Colonic mucosa (tissue), 4 donors: ENCODE measurements at regions not wholly inside any gene's neighbourhood (a gene's known extent, or its start where the extent isn't known, plus 50 kb on each side); places are given as distances from the start of the nearest gene placed in this dataset.

Experiments used
- DNase-seq: peaks from one replicate; pipeline ENCODE4 v3.0.0-alpha.2; 2020
- H3K27ac ChIP-seq: fragments of 200-600 bp; one replicate; pipeline ENCODE4 v1.8.0; 2021
- H3K27me3 ChIP-seq: fragments of 200-600 bp; one replicate; pipeline ENCODE4 v1.8.0; 2021
- H3K36me3 ChIP-seq: fragments of 200-600 bp; one replicate; pipeline ENCODE4 v1.8.0; 2021
- H3K4me1 ChIP-seq: fragments of 200-600 bp; one replicate; pipeline ENCODE4 v1.8.0; 2021; ENCODE audit warnings: mild to moderate bottlenecking
- H3K4me3 ChIP-seq: fragments of 200-600 bp; one replicate; pipeline ENCODE4 v1.8.0; 2021
- H3K9ac ChIP-seq, 2 donors: one replicate each; pipeline ENCODE4 v1.7.0; 2013; ENCODE audit warnings: control low read depth in 2 of 2, low read depth in 2 of 2, low read length in 2 of 2
- H3K9me3 ChIP-seq: fragments of 200-600 bp; one replicate; pipeline ENCODE4 v1.8.0; 2021
- CTCF ChIP-seq: fragments of 200-600 bp; IDR thresholded peaks from one replicate; pipeline ENCODE4 v1.8.0; 2022; ENCODE audit warnings: antibody characterized with exemption, mild to moderate bottlenecking
- intact Hi-C: fragments of 100-400 bp; cut with DNase I; formaldehyde crosslinking; loops from one replicate; pipeline ENCODE4 v1.14.1; 2022
- donor health status: healthy.
- donor health status: DM: no; HTN: no; CAD: no.
- donor health status: DM: no; HTN: no; CAD: no.

- no peaks in the 10 kb centered on the region for H3K36me3 ChIP-seq
- intact Hi-C loops: no loop called here
- no peaks in the 10 kb centered on the region for H3K9me3 ChIP-seq
- TF ChIP-seq CTCF: no peak
- H3K4me1 ChIP-seq: no peaks in the 10 kb centered on the region
- no peaks in the 10 kb centered on the region for H3K27me3 ChIP-seq
- no peak overlapping the region for H3K4me3 ChIP-seq
- H3K9ac ChIP-seq: no peak overlapping the region
- no peak overlapping the region for H3K27ac ChIP-seq
- DNase-seq: no peak
Observed at GRCh38 chr14:65815127-65815526, 402.6 kb downstream of the FUT8 start.

- H3K36me3 ChIP-seq: no peaks in the 10 kb centered on the region
- no peaks in the 10 kb centered on the region for H3K4me1 ChIP-seq
- DNase-seq: no peak
- intact Hi-C loops: no loop called here
- no peak overlapping the region for H3K4me3 ChIP-seq
- H3K9ac ChIP-seq: no peak overlapping the region
- no peak for TF ChIP-seq CTCF
- H3K9me3 ChIP-seq: no peaks in the 10 kb centered on the region
- no peak overlapping the region for H3K27ac ChIP-seq
- H3K27me3 ChIP-seq: no peaks in the 10 kb centered on the region
Observed at GRCh38 chr14:65817011-65817410, 404.5 kb downstream of the FUT8 start.

- no peak overlapping the region for H3K27ac ChIP-seq
- no peak for DNase-seq
- no peak for TF ChIP-seq CTCF
Observed at GRCh38 chr14:65819569-65819968, 407.0 kb downstream of the FUT8 start.

GRCh38 chr14:65821224-65821753 is 408.8 kb downstream of the FUT8 start:
- H3K9ac ChIP-seq: no peak overlapping the region
- intact Hi-C loops: loop anchor here (5.0 kb wide), 1 partner anchor 599 kb away; no protein-coding TSS in a partner anchor
- DNase-seq: no peak
- no peaks in the 10 kb centered on the region for H3K9me3 ChIP-seq
- no peak overlapping the region for H3K4me3 ChIP-seq
- no peaks in the 10 kb centered on the region for H3K36me3 ChIP-seq
- H3K27ac ChIP-seq: no peak overlapping the region
- no peak for TF ChIP-seq CTCF
- no peaks in the 10 kb centered on the region for H3K27me3 ChIP-seq
- H3K4me1 ChIP-seq: no peaks in the 10 kb centered on the region

More at GRCh38 chr14:65819569-65819968, 407.0 kb downstream of the FUT8 start:
- Histone ChIP-seq H3K4me3 (no peak overlapping the region), H3K36me3 (no peaks in the 10 kb centered on the region), H3K9me3 (no peaks in the 10 kb centered on the region), H3K27me3 (no peaks in the 10 kb centered on the region), H3K4me1 (no peaks in the 10 kb centered on the region), H3K9ac (no peak overlapping the region)
- intact Hi-C loops: no loop called here

- H3K27ac ChIP-seq: no peak overlapping the region
- peak; percentile 96 for TF ChIP-seq CTCF
- no peaks in the 10 kb centered on the region for H3K9me3 ChIP-seq
- intact Hi-C loops: loop anchor here (5.0 kb wide), 1 partner anchor 602 kb away; no protein-coding TSS in a partner anchor
- H3K9ac ChIP-seq: no peak overlapping the region
- no peaks in the 10 kb centered on the region for H3K36me3 ChIP-seq
- no peaks in the 10 kb centered on the region for H3K4me1 ChIP-seq
- no peaks in the 10 kb centered on the region for H3K27me3 ChIP-seq
- no peak overlapping the region for H3K4me3 ChIP-seq
- peak; percentile 68 for DNase-seq
Observed at GRCh38 chr14:65824285-65824977, 411.9 kb downstream of the FUT8 start.
